Ishikawa (cell line): ENCODE measurements at regions not wholly inside any gene's neighbourhood (a gene's known extent, or its start where the extent isn't known, plus 50 kb on each side); places are given as distances from the start of the nearest gene placed in this dataset.

Experiments used
- CEBPB ChIP-seq: IDR thresholded peaks from 2 replicates; pipeline ENCODE4 v1.6.1; 2012
- CREB1 ChIP-seq: IDR thresholded peaks from 2 replicates; pipeline ENCODE4 v1.6.1; 2012; ENCODE audit warnings: low read depth
- EGR1 ChIP-seq: IDR thresholded peaks from 2 replicates; pipeline ENCODE4 v1.6.1; 2012
- EP300 ChIP-seq: IDR thresholded peaks from 2 replicates; pipeline ENCODE4 v1.6.1; 2012; ENCODE audit warnings: borderline replicate concordance
- NFIC ChIP-seq: IDR thresholded peaks from 2 replicates; pipeline ENCODE4 v1.6.1; 2012
- RAD21 ChIP-seq: IDR thresholded peaks from 2 replicates; pipeline ENCODE4 v1.6.1; 2012; ENCODE audit warnings: low read depth
- TEAD4 ChIP-seq: IDR thresholded peaks from 2 replicates; pipeline ENCODE4 v1.6.1; 2012
- YY1 ChIP-seq: IDR thresholded peaks from 2 replicates; pipeline ENCODE4 v1.6.1; 2012; ENCODE audit warnings: low read depth
- ZBTB7A ChIP-seq: IDR thresholded peaks from 2 replicates; pipeline ENCODE4 v1.6.1; 2012; ENCODE audit warnings: low read depth
- TF ChIP-seq, protein P1 (sequence below): IDR thresholded peaks from 2 replicates; pipeline ENCODE4 v1.6.1; 2012
- TF ChIP-seq, protein P2 (sequence below): IDR thresholded peaks from 2 replicates; pipeline ENCODE4 v1.6.1; 2012; ENCODE audit warnings: low read depth, mild to moderate bottlenecking

DNA sequence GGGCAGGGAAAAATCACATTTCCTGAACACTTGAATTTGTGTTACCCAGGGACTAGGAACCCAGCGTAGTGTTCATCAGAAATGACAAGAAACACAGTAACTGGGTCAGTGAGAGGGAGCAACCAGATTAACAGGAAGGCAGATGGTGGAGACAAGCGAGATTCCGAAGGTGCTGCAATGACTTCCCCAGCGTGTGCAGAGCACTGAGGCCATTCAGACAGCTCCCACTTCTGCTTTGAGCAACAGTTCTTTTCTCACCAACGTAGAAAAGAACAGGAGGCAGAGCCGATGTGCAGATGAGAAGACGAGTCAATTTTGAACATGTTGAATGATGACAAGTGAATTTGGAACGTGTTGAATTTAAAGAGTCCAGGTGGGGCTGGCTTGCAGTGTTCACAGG, 63.1 kb upstream of the IFNGR1 start:
- no peak for TF ChIP-seq EP300
- TF ChIP-seq, protein P1, sequence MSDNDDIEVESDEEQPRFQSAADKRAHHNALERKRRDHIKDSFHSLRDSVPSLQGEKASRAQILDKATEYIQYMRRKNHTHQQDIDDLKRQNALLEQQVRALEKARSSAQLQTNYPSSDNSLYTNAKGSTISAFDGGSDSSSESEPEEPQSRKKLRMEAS: no peak
- no peak for TF ChIP-seq RAD21
- no peak for TF ChIP-seq CEBPB
- TF ChIP-seq CREB1: no peak
- TF ChIP-seq TEAD4: no peak
- no peak for TF ChIP-seq NFIC
- TF ChIP-seq, protein P2, sequence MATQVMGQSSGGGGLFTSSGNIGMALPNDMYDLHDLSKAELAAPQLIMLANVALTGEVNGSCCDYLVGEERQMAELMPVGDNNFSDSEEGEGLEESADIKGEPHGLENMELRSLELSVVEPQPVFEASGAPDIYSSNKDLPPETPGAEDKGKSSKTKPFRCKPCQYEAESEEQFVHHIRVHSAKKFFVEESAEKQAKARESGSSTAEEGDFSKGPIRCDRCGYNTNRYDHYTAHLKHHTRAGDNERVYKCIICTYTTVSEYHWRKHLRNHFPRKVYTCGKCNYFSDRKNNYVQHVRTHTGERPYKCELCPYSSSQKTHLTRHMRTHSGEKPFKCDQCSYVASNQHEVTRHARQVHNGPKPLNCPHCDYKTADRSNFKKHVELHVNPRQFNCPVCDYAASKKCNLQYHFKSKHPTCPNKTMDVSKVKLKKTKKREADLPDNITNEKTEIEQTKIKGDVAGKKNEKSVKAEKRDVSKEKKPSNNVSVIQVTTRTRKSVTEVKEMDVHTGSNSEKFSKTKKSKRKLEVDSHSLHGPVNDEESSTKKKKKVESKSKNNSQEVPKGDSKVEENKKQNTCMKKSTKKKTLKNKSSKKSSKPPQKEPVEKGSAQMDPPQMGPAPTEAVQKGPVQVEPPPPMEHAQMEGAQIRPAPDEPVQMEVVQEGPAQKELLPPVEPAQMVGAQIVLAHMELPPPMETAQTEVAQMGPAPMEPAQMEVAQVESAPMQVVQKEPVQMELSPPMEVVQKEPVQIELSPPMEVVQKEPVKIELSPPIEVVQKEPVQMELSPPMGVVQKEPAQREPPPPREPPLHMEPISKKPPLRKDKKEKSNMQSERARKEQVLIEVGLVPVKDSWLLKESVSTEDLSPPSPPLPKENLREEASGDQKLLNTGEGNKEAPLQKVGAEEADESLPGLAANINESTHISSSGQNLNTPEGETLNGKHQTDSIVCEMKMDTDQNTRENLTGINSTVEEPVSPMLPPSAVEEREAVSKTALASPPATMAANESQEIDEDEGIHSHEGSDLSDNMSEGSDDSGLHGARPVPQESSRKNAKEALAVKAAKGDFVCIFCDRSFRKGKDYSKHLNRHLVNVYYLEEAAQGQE: no peak
- TF ChIP-seq ZBTB7A: no peak
- no peak for TF ChIP-seq EGR1
- no peak for TF ChIP-seq YY1
